WTC11 (cell line): ENCODE measurements at regions not wholly inside any gene's neighbourhood (a gene's known extent, or its start where the extent isn't known, plus 50 kb on each side); places are given as distances from the start of the nearest gene placed in this dataset.

ENCODE experiments used
- ATAC-seq: fragments of 200-7000 bp; cut with Tn5 transposase; 2 replicates; pipeline ENCODE4 v1.10.0; 2021; ENCODE audit warnings: mild to moderate bottlenecking, moderate library complexity
- CTCF ChIA-PET: fragments of 300-600 bp; sonication (Branson Sonifier 250); formaldehyde crosslinking; loops from one replicate; lab custom pipeline; 2021; ENCODE audit warnings: antibody characterized with exemption; lab: Charles Lee
- POLR2A ChIA-PET: fragments of 350-600 bp; sonication (Branson Sonifier 250); formaldehyde crosslinking; loops from one replicate; lab custom pipeline; 2021; ENCODE audit warnings: antibody characterized with exemption; lab: Charles Lee
- DNase-seq: peaks from one replicate; pipeline ENCODE4 v3.0.0; 2021; ENCODE audit warnings: low spot score
- H3K27ac Mint-ChIP-seq: 2 replicates; pipeline ENCODE4 v1.8.0; 2021; ENCODE audit warnings: mixed read lengths
- H3K27me3 Mint-ChIP-seq: 2 replicates; pipeline ENCODE4 v1.8.0; 2021; ENCODE audit warnings: low read depth, mild to moderate bottlenecking, moderate library complexity, mixed read lengths
- H3K36me3 Mint-ChIP-seq: 2 replicates; pipeline ENCODE4 v1.8.0; 2021; ENCODE audit warnings: mixed read lengths
- H3K4me1 Mint-ChIP-seq: 2 replicates; pipeline ENCODE4 v1.8.0; 2022; ENCODE audit warnings: mixed read lengths
- H3K4me3 Mint-ChIP-seq: 2 replicates; pipeline ENCODE4 v1.8.0; 2021; ENCODE audit warnings: mild to moderate bottlenecking, moderate library complexity, mixed read lengths
- H3K9me3 Mint-ChIP-seq: 2 replicates; pipeline ENCODE4 v1.8.0; 2021; ENCODE audit warnings: mixed read lengths
- ATF1 ChIP-seq: sonication (generic); formaldehyde crosslinking; IDR thresholded peaks from 2 replicates; pipeline ENCODE4 v1.8.1; 2023; ENCODE audit warnings: mild to moderate bottlenecking, moderate library complexity, missing genetic modification reagents
- CBFB ChIP-seq: sonication (generic); formaldehyde crosslinking; IDR thresholded peaks from 2 replicates; pipeline ENCODE4 v1.8.1; 2022; ENCODE audit warnings: mild to moderate bottlenecking, low read depth, missing genetic modification reagents
- FOXJ3 ChIP-seq: sonication (generic); formaldehyde crosslinking; IDR thresholded peaks from 2 replicates; pipeline ENCODE4 v1.9.0; 2021; ENCODE audit warnings: missing genetic modification reagents, mild to moderate bottlenecking, borderline replicate concordance
- GABPB1 ChIP-seq: sonication (generic); formaldehyde crosslinking; IDR thresholded peaks from 2 replicates; pipeline ENCODE4 v1.8.1; 2023; ENCODE audit warnings: mild to moderate bottlenecking, missing genetic modification reagents
- GTF2I ChIP-seq: fragments of 250-450 bp; sonication (Bioruptor Pico); conservative IDR thresholded peaks from 2 replicates; pipeline ENCODE4 v1.4.0; 2021; ENCODE audit warnings: mild to moderate bottlenecking
- HMGXB4 ChIP-seq: sonication (generic); formaldehyde crosslinking; IDR thresholded peaks from 2 replicates; pipeline ENCODE4 v1.8.1; 2023; ENCODE audit warnings: mild to moderate bottlenecking, moderate library complexity, missing genetic modification reagents
- JAZF1 ChIP-seq: fragments of 250-450 bp; sonication (Bioruptor Pico); IDR thresholded peaks from 2 replicates; pipeline ENCODE4 v1.9.0; 2021; ENCODE audit warnings: moderate library complexity, mild to moderate bottlenecking, inconsistent platforms
- MXD4 ChIP-seq: fragments of 250-450 bp; sonication (Bioruptor Pico); IDR thresholded peaks from 2 replicates; pipeline ENCODE4 v1.8.0; 2021; ENCODE audit warnings: mild to moderate bottlenecking, moderate library complexity, borderline replicate concordance
- MYBL2 ChIP-seq: sonication (generic); formaldehyde crosslinking; IDR thresholded peaks from 2 replicates; pipeline ENCODE4 v1.8.1; 2023; ENCODE audit warnings: mild to moderate bottlenecking, moderate library complexity, missing genetic modification reagents
- NFYB ChIP-seq: sonication (generic); formaldehyde crosslinking; conservative IDR thresholded peaks from 2 replicates; pipeline ENCODE4 v1.8.0; 2022; ENCODE audit warnings: low read depth, missing genetic modification reagents
- NR1H2 ChIP-seq: sonication (generic); formaldehyde crosslinking; IDR thresholded peaks from 2 replicates; pipeline ENCODE4 v1.9.0; 2021; ENCODE audit warnings: mild to moderate bottlenecking, moderate library complexity, missing genetic modification reagents
- NR2C2 ChIP-seq: sonication (generic); formaldehyde crosslinking; IDR thresholded peaks from 2 replicates; pipeline ENCODE4 v1.8.0; 2022; ENCODE audit warnings: mild to moderate bottlenecking, missing genetic modification reagents
- NR3C1 ChIP-seq: sonication (generic); formaldehyde crosslinking; conservative IDR thresholded peaks from 2 replicates; pipeline ENCODE4 v1.8.1; 2023; ENCODE audit warnings: low read depth, mild to moderate bottlenecking, missing genetic modification reagents
- RELA ChIP-seq: sonication (generic); formaldehyde crosslinking; IDR thresholded peaks from 2 replicates; pipeline ENCODE4 v1.8.1; 2022; ENCODE audit warnings: missing genetic modification reagents, mild to moderate bottlenecking, borderline replicate concordance
- SOX15 ChIP-seq: fragments of 250-450 bp; sonication (Bioruptor Pico); IDR thresholded peaks from 2 replicates; pipeline ENCODE4 v1.9.0; 2021; ENCODE audit warnings: mild to moderate bottlenecking
- TCF7 ChIP-seq: sonication (generic); formaldehyde crosslinking; IDR thresholded peaks from 2 replicates; pipeline ENCODE4 v1.8.0; 2022; ENCODE audit warnings: mild to moderate bottlenecking, low read depth, missing genetic modification reagents, moderate library complexity
- TEAD4 ChIP-seq: sonication (generic); formaldehyde crosslinking; IDR thresholded peaks from 2 replicates; pipeline ENCODE4 v1.8.0; 2022; ENCODE audit warnings: mild to moderate bottlenecking, missing genetic modification reagents
- TP53 ChIP-seq: sonication (generic); formaldehyde crosslinking; IDR thresholded peaks from 2 replicates; pipeline ENCODE4 v1.8.1; 2023; ENCODE audit warnings: mild to moderate bottlenecking, missing genetic modification reagents
- ZBTB43 ChIP-seq: sonication (generic); formaldehyde crosslinking; IDR thresholded peaks from 2 replicates; pipeline ENCODE4 v1.8.1; 2023; ENCODE audit warnings: mild to moderate bottlenecking, missing genetic modification reagents
- ZMAT4 ChIP-seq: fragments of 250-450 bp; sonication (Bioruptor Pico); IDR thresholded peaks from 2 replicates; pipeline ENCODE4 v1.9.0; 2021; ENCODE audit warnings: mild to moderate bottlenecking
- ZNF232 ChIP-seq: sonication (generic); formaldehyde crosslinking; IDR thresholded peaks from 2 replicates; pipeline ENCODE4 v1.8.0; 2022; ENCODE audit warnings: mild to moderate bottlenecking, missing genetic modification reagents
- ZNF281 ChIP-seq: sonication (generic); formaldehyde crosslinking; IDR thresholded peaks from 2 replicates; pipeline ENCODE4 v1.8.0; 2023; ENCODE audit warnings: mild to moderate bottlenecking, missing genetic modification reagents
- ZNF423 ChIP-seq: fragments of 250-450 bp; sonication (Bioruptor Pico); IDR thresholded peaks from 2 replicates; pipeline ENCODE4 v2.1.2; 2022; ENCODE audit warnings: mild to moderate bottlenecking, moderate library complexity
- ZNF671 ChIP-seq: fragments of 250-450 bp; sonication (Bioruptor Pico); IDR thresholded peaks from 2 replicates; pipeline ENCODE4 v1.8.0; 2021; ENCODE audit warnings: mild to moderate bottlenecking

GRCh38 chrX:30997411-30997810, 74.4 kb downstream of the FTHL17 start:
- no peak for ATAC-seq
- POLR2A ChIA-PET = no interaction called here
- H3K27ac Mint-ChIP-seq = no peak overlapping the region
- H3K36me3 Mint-ChIP-seq = no peaks in the 10 kb centered on the region
- no peaks in the 10 kb centered on the region for H3K9me3 Mint-ChIP-seq
- TF ChIP-seq GABPB1 (CRISPR knock-in tag) = no peak
- no peak for TF ChIP-seq ZNF671
- TF ChIP-seq GTF2I (CRISPR knock-in tag) = no peak
- TF ChIP-seq TP53 (CRISPR knock-in tag) = no peak
- no peak for TF ChIP-seq HMGXB4 (CRISPR knock-in tag)
- TF ChIP-seq ZNF232 = no peak
- no peak for TF ChIP-seq MXD4 (CRISPR knock-in tag)
- no peak for TF ChIP-seq ZNF423 (CRISPR knock-in tag)
- TF ChIP-seq ZBTB43 (CRISPR knock-in tag) = no peak
- no peak for TF ChIP-seq NR2C2 (CRISPR knock-in tag)
- TF ChIP-seq FOXJ3 (CRISPR knock-in tag) = no peak
- no peak for TF ChIP-seq TEAD4 (CRISPR knock-in tag)
- no peak for TF ChIP-seq MYBL2 (CRISPR knock-in tag)
- no peak for TF ChIP-seq JAZF1 (CRISPR knock-in tag)
- TF ChIP-seq ZMAT4 = no peak
- TF ChIP-seq, all 79 proteins: peak for 0
- no peak for DNase-seq
- no peaks in the 10 kb centered on the region for H3K27me3 Mint-ChIP-seq
- CTCF ChIA-PET = no interaction called here
- no peak overlapping the region for H3K4me3 Mint-ChIP-seq
- H3K4me1 Mint-ChIP-seq = peaks cover 17% of the 10 kb centered on the region

GRCh38 chrX:30995705-30996104, 76.1 kb downstream of the FTHL17 start:
- Mint-ChIP-seq H3K4me1 (peaks cover 19% of the 10 kb centered on the region), H3K27ac (no peak overlapping the region), H3K27me3 (no peaks in the 10 kb centered on the region), H3K36me3 (no peaks in the 10 kb centered on the region), H3K4me3 (no peak overlapping the region), H3K9me3 (no peaks in the 10 kb centered on the region)
- ATAC-seq (no peak), DNase-seq (no peak)
- ChIA-PET CTCF (no interaction called here), POLR2A (no interaction called here)
- TF ChIP-seq TCF7 (no peak), CBFB (CRISPR knock-in tag) (no peak), NR1H2 (CRISPR knock-in tag) (no peak), ZNF281 (CRISPR knock-in tag) (no peak), RELA (no peak), SOX15 (CRISPR knock-in tag) (no peak), NR3C1 (no peak), TP53 (CRISPR knock-in tag) (no peak), ATF1 (no peak), NFYB (no peak)
